ENCODE measurements at regions not wholly inside any gene's neighbourhood (a gene's known extent, or its start where the extent isn't known, plus 50 kb on each side); places are given as distances from the start of the nearest gene placed in this dataset.

DNA sequence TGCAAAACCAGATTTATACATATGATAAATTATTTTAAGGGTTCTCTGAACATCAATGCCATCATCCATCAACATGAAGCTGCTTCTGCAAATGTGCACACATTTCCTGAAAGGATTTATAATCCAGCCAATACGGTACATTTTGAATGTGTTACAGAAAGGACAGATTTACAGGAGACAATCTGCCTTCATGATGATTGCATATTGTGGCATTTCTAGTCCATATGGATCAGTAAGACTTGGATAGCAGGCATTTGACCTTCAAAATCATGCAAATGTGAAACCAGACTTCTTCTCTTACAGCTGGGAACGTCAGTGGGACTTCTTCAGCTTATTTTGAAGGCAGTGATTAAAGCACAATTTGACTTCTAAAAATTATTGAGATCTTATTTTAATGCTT lies 217.3 kb upstream of the GK2 start:
- no peak for TF ChIP-seq POLR2AphosphoS5 (IDR thresholded peaks at IDR 0.05; ENCODE audit: low read depth, low read length)
- no peak for TF ChIP-seq POLR2A (IDR thresholded peaks at IDR 0.05; ENCODE audit: low read depth, low read length)
- TF ChIP-seq TAF1 (IDR thresholded peaks at IDR 0.05; ENCODE audit: low read depth, low read length): no peak
- no peak for TF ChIP-seq SPI1 (IDR thresholded peaks at IDR 0.05; ENCODE audit: low read depth, low read length)
- no peak for TF ChIP-seq PAX5 (IDR thresholded peaks at IDR 0.05; ENCODE audit: insufficient read depth, low read length, severe bottlenecking)
